HG03103 (cell line): ENCODE measurements at regions not wholly inside any gene's neighbourhood (a gene's known extent, or its start where the extent isn't known, plus 50 kb on each side); places are given as distances from the start of the nearest gene placed in this dataset.
"Not testable (repeated sequence)": the region's sequence is repeated elsewhere in the genome, so short reads cannot be mapped to it uniquely, and the experiment has no call there.

Source experiments
- ATAC-seq: cut with Tn5 transposase; IDR thresholded peaks from one replicate; pipeline ENCODE4 v1.9.1; 2021; ENCODE audit warnings: low read depth; ENCODE audit not compliant: unreplicated experiment

- ATAC-seq: no peak
Observed at GRCh38 chr20:4476903-4477500, 209.3 kb upstream of the PRNP start.

DNA sequence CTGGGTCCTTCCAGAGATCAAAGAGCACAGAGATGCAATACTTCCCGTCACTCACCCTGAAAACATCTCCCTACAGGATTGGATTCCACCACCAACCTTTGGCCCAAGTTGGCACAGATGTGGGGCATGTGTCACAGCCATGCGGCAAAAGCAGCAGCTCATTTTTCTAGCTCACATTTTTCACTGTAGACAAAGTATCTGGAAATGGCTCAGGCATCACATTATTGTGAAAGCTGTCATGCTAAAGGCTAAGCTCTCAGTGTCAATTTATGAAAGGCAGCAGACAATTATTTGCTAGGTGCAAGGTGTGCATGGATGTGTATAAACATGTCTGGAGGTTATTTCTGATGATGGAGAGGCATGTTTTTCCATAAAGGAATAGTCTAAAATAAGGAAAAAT is 213.3 kb upstream of the PRNP start:
- ATAC-seq: no peak

- no peak for ATAC-seq
Observed at GRCh38 chr20:4471221-4471620, 215.0 kb upstream of the PRNP start.

GRCh38 chr20:4470375-4470774 is 215.9 kb upstream of the PRNP start:
- no peak for ATAC-seq

DNA sequence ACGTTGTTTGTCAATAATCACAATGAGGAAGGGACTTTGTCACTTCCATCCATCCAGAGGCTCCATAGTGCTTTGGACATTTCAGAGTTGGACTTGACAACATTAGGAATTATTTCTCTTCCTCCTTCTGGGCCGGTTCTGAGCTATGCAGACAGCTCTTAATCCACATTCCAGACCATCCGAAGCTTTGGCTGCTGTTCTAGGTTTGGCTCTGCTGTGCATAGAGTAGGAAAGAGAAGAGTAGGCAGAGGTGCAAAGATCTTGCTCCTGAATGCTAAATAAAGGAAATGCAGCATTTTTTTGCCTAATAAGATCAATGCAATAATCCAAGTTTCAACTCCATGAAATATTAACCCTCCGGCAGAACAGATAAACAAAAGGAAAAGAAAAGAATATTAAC is 216.3 kb upstream of the PRNP start:
- ATAC-seq: no peak

GRCh38 chr20:4468114-4468513 is 218.1 kb upstream of the PRNP start:
- ATAC-seq: no peak

- ATAC-seq: no peak
Observed at GRCh38 chr20:4465855-4466545, 216.9 kb upstream of the ADRA1D start.

- no peak for ATAC-seq
Observed at GRCh38 chr20:4465212-4465611, 216.1 kb upstream of the ADRA1D start.

DNA sequence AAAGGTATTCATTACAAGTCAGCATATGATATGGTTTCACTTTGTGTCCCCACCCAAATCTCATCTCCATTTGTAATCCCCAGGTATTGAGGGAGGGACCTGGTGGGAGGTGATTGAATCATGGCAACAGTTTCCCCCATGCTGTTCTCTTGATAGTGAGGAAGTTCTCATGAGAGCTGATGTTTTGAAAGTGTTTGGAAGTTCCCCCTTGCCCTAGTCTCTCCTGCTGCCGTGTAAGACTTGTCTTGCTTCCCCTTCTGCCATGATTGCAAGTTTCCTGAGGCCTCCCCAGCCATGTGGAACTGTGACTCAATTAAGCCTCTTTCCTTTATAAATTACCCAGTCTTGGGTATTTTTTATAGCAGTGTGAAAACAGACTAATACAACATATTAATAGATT is 213.7 kb upstream of the ADRA1D start:
- not testable (repeated sequence) for ATAC-seq

- ATAC-seq: no peak
Observed at GRCh38 chr20:4459081-4459480, 210.0 kb upstream of the ADRA1D start.

- ATAC-seq: no peak
Observed at GRCh38 chr20:4457566-4458543, 208.8 kb upstream of the ADRA1D start.

DNA sequence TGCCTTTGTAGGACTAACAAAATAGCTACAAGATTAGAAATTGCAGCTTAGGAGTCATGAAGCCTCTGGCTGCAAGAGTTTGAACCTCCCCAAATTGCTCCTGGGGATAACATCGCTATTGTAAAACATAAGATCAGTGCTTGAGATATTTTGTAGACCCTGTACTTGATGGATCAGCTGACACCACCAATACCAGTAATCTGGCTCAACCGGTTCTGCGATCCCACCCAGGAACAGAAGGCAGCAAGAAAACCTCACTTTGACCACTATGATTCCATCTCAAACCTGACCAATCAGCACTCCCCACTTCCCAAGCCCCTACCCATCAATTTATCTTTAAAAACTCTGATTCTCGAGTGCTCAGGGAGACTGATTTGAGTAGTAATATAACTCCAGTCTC is 206.9 kb upstream of the ADRA1D start:
- no peak for ATAC-seq

DNA sequence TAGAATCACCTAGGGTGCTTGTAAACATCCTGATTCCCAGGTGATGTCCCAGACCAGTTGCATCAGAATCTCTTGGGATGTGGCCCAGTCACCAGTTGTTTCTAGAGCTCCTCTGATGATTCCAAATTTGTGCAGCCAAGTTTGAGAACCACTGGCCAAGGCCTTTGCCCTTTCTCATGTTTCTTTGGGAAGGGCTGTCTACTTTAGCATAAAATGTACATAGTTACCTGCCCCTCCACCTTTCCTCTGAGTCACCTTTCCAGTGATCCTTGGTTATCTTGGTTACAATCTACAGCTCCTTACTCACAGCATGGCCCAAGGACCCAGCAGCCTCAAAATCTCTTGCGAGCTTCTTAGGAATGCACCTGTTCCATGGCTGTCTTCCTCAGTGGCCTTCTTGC is 206.2 kb upstream of the ADRA1D start:
- ATAC-seq: no peak

DNA sequence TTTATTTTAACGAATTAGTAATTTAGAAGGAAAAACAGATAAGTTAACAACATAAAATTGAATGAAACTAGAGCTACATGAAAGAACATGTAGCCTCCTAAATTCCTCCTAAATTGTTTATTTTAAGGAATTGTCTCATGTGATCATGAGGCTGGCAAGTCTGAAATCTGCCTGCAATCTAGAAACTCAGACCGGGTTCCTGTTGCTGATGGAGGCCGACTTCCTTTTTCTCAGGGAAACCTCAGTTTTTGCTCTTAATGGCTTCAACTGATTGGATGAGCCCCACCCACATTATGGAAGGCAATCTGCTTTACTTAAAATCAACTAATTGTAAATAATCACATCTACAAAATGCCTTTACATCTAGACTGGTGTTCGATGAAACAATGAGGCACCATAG is 205.0 kb upstream of the ADRA1D start:
- no peak for ATAC-seq

GRCh38 chr20:4453359-4453758 is 204.3 kb upstream of the ADRA1D start:
- no peak for ATAC-seq

DNA sequence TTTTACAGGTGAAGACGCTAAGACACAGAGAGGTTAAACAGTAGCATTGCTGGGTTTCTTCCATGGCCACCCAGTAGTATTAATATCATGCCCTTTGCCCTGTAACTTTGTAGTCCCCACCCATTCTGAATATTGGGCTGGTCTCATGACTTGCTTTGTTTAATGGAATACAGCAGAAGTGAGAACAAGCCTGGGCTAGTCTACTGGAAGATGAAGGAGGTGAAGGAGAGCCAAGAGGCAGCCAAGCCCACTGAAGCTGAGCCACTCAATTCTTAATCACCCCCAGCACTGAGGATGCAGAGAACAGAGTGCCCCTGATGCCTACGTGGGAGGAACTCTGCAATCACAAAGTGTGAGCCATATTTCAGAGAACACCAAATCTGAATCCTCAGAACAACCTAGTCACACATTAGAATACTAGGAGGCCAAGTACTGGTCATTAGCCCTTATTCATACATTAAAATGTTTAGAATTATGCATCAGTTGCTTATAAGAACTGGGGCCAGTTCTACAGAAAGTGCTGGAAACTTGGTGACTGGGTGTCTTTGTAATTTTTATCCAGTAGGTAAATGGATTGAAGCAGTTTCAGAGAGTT is 202.5 kb upstream of the ADRA1D start:
- ATAC-seq: no peak

- ATAC-seq: no peak
Observed at GRCh38 chr20:4449957-4450715, 201.0 kb upstream of the ADRA1D start.

DNA sequence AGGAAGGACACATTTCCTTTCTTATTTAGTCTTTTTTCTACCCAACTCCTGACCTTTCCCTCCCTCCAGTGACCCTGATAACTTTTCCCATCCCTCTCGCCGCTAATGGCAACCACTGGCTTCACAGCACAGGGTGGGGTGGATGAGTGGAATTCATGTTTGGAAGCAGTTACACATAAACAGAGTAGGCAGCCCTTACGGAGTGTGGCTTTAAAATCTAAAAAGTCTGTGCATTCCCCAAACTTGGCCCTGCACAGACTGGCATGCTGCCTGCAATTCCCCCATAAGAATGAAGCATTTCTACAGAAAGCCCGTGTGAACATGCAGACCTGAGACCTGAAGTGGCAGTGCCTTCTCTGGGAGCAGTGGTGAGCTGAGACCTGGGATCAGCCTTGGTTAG is 196.7 kb upstream of the ADRA1D start:
- ATAC-seq: no peak

GRCh38 chr20:4445331-4445730 is 196.2 kb upstream of the ADRA1D start:
- ATAC-seq: no peak

GRCh38 chr20:4444404-4444803 is 195.3 kb upstream of the ADRA1D start:
- no peak for ATAC-seq
